HCT116 (cell line): ENCODE measurements at regions not wholly inside any gene's neighbourhood (a gene's known extent, or its start where the extent isn't known, plus 50 kb on each side); places are given as distances from the start of the nearest gene placed in this dataset.

Experiments
- ATAC-seq: fragments of 200-7000 bp; cut with Tn5 transposase; 2 replicates; pipeline ENCODE4 v1.9.1; 2020; ENCODE audit warnings: mild to moderate bottlenecking, moderate library complexity
- BruUV-seq: library from RNA; stranded (reverse); fragments of 400-500 nt; replicated peaks from 2 replicates; lab custom pipeline; 2021; lab: Mats Ljungman, UMichigan
- CTCF ChIA-PET: fragments of 300-600 bp; sonication (Branson Sonifier 250); formaldehyde crosslinking; loops from one replicate; lab custom pipeline; 2021; ENCODE audit warnings: antibody characterized with exemption; lab: Charles Lee
- POLR2A ChIA-PET: fragments of 300-600, 350-600 bp; sonication (Branson Sonifier 250); formaldehyde crosslinking; loops from one replicate; lab custom pipeline; 2021; ENCODE audit warnings: antibody characterized with exemption; lab: Charles Lee
- RAD21 ChIA-PET, 2 experiments: fragments of 300-600 bp; sonication (Branson Sonifier 250); formaldehyde crosslinking; loops; one replicate each; lab custom pipeline; 2023; ENCODE audit warnings: low total read pairs in 2 of 2; ENCODE audit not compliant: uncharacterized antibody in 2 of 2, unreplicated experiment in 2 of 2, low non-redundant PET in 1 of 2; lab: Charles Lee
- DNase-seq: peaks from one replicate; pipeline ENCODE4 v3.0.0-alpha.2; 2010; ENCODE audit warnings: low read depth, low spot score
- H2AFZ ChIP-seq: fragments of 200-600 bp; shearing (Covaris generic), sonication (generic); 2 replicates; pipeline ENCODE4 v1.6.1; 2017; ENCODE audit warnings: low read depth, mixed run types, mixed read lengths, antibody characterized with exemption, low read length; ENCODE audit not compliant: poor library complexity, severe bottlenecking
- H3K27ac ChIP-seq: 2 replicates; pipeline ENCODE4 v1.5.1; 2012; ENCODE audit warnings: low read depth, low read length
- H3K27me3 ChIP-seq: fragments of 200-600 bp; sonication (generic); 2 replicates; pipeline ENCODE4 v1.6.1; 2016; ENCODE audit warnings: mixed run types, low read length, mixed read lengths; ENCODE audit not compliant: insufficient read depth
- H3K36me3 ChIP-seq, 2 experiments: fragments of 200-500 bp in 1 of 2; fragments of 200-600 bp in 1 of 2; sonication (Bioruptor generic) in 1 of 2; sonication (generic) in 1 of 2; 2 replicates each; pipeline versions ENCODE4 v1.5.1 to v1.6.1; 2014 to 2016; ENCODE audit warnings: low read length in 2 of 2, inconsistent platforms in 1 of 2, mixed read lengths in 1 of 2, mixed run types in 1 of 2; ENCODE audit not compliant: insufficient read depth in 2 of 2, control insufficient read depth in 1 of 2
- H3K4me1 ChIP-seq, 2 experiments: fragments of 200-600 bp in 1 of 2; sonication (generic) in 1 of 2; 2 replicates each; pipeline versions ENCODE4 v1.5.1 to v1.6.1; 2012 to 2017; ENCODE audit warnings: low read length in 2 of 2, inconsistent platforms in 1 of 2, mild to moderate bottlenecking in 1 of 2, mixed read lengths in 1 of 2, mixed run types in 1 of 2, moderate library complexity in 1 of 2; ENCODE audit not compliant: insufficient read depth in 2 of 2, control insufficient read depth in 1 of 2
- H3K4me2 ChIP-seq: fragments of 200-600 bp; sonication (generic); 2 replicates; pipeline ENCODE4 v1.6.1; 2017; ENCODE audit warnings: mixed run types, low read length, mixed read lengths
- H3K4me3 ChIP-seq, 2 experiments: fragments of 200-600 bp in 1 of 2; sonication (generic) in 1 of 2; replicated peaks in 1 of 2; 2 replicates each; pipeline ENCODE4 v1.5.1; 2011 to 2016; ENCODE audit warnings: low read length in 2 of 2, control low read depth in 1 of 2, low read depth in 1 of 2, mild to moderate bottlenecking in 1 of 2, mixed read lengths in 1 of 2, mixed run types in 1 of 2
- H3K79me2 ChIP-seq: fragments of 200-600 bp; sonication (generic); 2 replicates; pipeline ENCODE4 v1.6.1; 2017; ENCODE audit warnings: mild to moderate bottlenecking, mixed run types, low read length, moderate library complexity, mixed read lengths; ENCODE audit not compliant: insufficient read depth
- H3K9ac ChIP-seq: fragments of 200-600 bp; sonication (generic); 2 replicates; pipeline ENCODE4 v1.6.1; 2016; ENCODE audit warnings: low read length, mixed read lengths
- H3K9me2 ChIP-seq: fragments of 200-600 bp; sonication (generic), shearing (Covaris generic); 2 replicates; pipeline ENCODE4 v1.6.1; 2017; ENCODE audit warnings: mixed run types, mild to moderate bottlenecking, moderate library complexity; ENCODE audit not compliant: insufficient read depth
- H3K9me3 ChIP-seq, 2 experiments: fragments of 200-500 bp in 1 of 2; fragments of 200-600 bp in 1 of 2; sonication (Bioruptor generic) in 1 of 2; sonication (generic) in 1 of 2; 2 replicates each; pipeline ENCODE4 v1.6.1; 2014 to 2017; ENCODE audit warnings: low read length in 2 of 2, mixed read lengths in 2 of 2, inconsistent platforms in 1 of 2, low read depth in 1 of 2, mild to moderate bottlenecking in 1 of 2, mixed run types in 1 of 2, moderate library complexity in 1 of 2; ENCODE audit not compliant: control insufficient read depth in 1 of 2, insufficient read depth in 1 of 2
- H4K20me1 ChIP-seq: fragments of 200-600 bp; sonication (generic), shearing (Covaris generic); 2 replicates; pipeline ENCODE4 v1.6.1; 2017; ENCODE audit warnings: mixed run types, mild to moderate bottlenecking, moderate library complexity; ENCODE audit not compliant: insufficient read depth
- CBX3 ChIP-seq: IDR thresholded peaks from 2 replicates; pipeline ENCODE4 v1.6.1; 2012; ENCODE audit warnings: low read depth
- CEBPB ChIP-seq: IDR thresholded peaks from 2 replicates; pipeline ENCODE4 v1.6.1; 2012; ENCODE audit warnings: low read depth
- ELF1 ChIP-seq: IDR thresholded peaks from 2 replicates; pipeline ENCODE4 v1.6.1; 2012; ENCODE audit warnings: low read depth, borderline replicate concordance
- EZH2phosphoT487 ChIP-seq: fragments of 200-600 bp; IDR thresholded peaks from 2 replicates; pipeline ENCODE4 v1.6.1; 2018; ENCODE audit warnings: antibody characterized with exemption, borderline replicate concordance
- FOSL1 ChIP-seq: IDR thresholded peaks from 2 replicates; pipeline ENCODE4 v1.6.1; 2012; ENCODE audit warnings: low read depth
- POLR2A ChIP-seq: IDR thresholded peaks from 2 replicates; pipeline ENCODE4 v1.7.0; 2011; ENCODE audit warnings: borderline replicate concordance; ENCODE audit not compliant: insufficient read depth, insufficient read length; ENCODE audit errors: extremely low read depth
- POLR2AphosphoS5 ChIP-seq: IDR thresholded peaks from 2 replicates; pipeline ENCODE4 v1.6.1; 2011; ENCODE audit warnings: mild to moderate bottlenecking, low read depth, low read length, moderate library complexity
- RAD21 ChIP-seq: IDR thresholded peaks from 2 replicates; pipeline ENCODE4 v1.6.1; 2012; ENCODE audit warnings: low read depth, mild to moderate bottlenecking
- SIN3A ChIP-seq: IDR thresholded peaks from 2 replicates; pipeline ENCODE4 v1.6.1; 2012; ENCODE audit warnings: low read depth
- SP1 ChIP-seq: IDR thresholded peaks from 2 replicates; pipeline ENCODE4 v1.6.1; 2012; ENCODE audit warnings: low read depth
- YY1 ChIP-seq: IDR thresholded peaks from 2 replicates; pipeline ENCODE4 v1.6.1; 2011; ENCODE audit warnings: low read length, low read depth, moderate library complexity, mild to moderate bottlenecking; ENCODE audit not compliant: insufficient replicate concordance; ENCODE audit errors: extremely low read depth
- ZFX ChIP-seq: fragments of 450-650 bp; IDR thresholded peaks from 2 replicates; pipeline ENCODE4 v1.6.1; 2017
- ZNF274 ChIP-seq: fragments of 200-500 bp; sonication (Bioruptor generic); IDR thresholded peaks from 2 replicates; pipeline ENCODE4 v1.6.1; 2014; ENCODE audit warnings: mild to moderate bottlenecking, low read depth, low read length, inconsistent platforms
- intact Hi-C: fragments of 100-400 bp; cut with micrococcal nuclease; formaldehyde crosslinking; loops from 2 replicates; pipeline ENCODE4 v1.10.0; 2022
- TF ChIP-seq, protein P1 (sequence below): IDR thresholded peaks from 2 replicates; pipeline ENCODE4 v1.6.1; 2012; ENCODE audit warnings: low read depth
- TF ChIP-seq, protein P2 (sequence below): IDR thresholded peaks from 2 replicates; pipeline ENCODE4 v1.6.1; 2012
- TF ChIP-seq, protein P3 (sequence below): IDR thresholded peaks from 2 replicates; pipeline ENCODE4 v1.6.1; 2012
- TF ChIP-seq, protein P4 (sequence below), 3 experiments: fragments of 200-600 bp in 1 of 3; sonication (generic) in 1 of 3; IDR thresholded peaks in 2 of 3; conservative IDR thresholded peaks in 1 of 3; 2 replicates each; pipeline ENCODE4 v1.5.1; 2012 to 2017; ENCODE audit warnings: low read depth in 2 of 3, low read length in 2 of 3, antibody characterized with exemption in 1 of 3, borderline replicate concordance in 1 of 3, control low read depth in 1 of 3, mild to moderate bottlenecking in 1 of 3, mixed read lengths in 1 of 3, mixed run types in 1 of 3, moderate library complexity in 1 of 3; ENCODE audit not compliant: insufficient read depth in 1 of 3

DNA sequence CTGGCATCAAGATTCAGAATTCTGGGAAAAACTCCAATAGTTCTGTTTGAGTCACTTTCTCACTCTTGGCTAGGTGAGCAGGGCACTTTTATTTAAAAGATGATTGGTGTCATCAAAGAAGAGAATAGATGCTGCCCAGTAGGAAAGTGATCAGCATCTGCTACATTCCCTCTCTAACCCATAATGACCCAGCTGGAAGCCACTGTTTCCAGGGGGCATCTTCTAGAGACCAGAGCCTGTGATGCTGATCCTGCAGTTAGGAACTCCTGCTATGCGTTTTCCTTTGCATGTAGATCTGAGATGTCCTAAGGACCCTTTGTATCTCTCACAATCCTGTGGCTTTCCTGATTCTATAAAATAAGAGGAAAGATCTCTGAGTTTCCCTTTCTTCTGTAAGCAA, 79.9 kb upstream of the TMTC1 start (continued):
- TF ChIP-seq ZFX: no peak
- TF ChIP-seq, protein P1, sequence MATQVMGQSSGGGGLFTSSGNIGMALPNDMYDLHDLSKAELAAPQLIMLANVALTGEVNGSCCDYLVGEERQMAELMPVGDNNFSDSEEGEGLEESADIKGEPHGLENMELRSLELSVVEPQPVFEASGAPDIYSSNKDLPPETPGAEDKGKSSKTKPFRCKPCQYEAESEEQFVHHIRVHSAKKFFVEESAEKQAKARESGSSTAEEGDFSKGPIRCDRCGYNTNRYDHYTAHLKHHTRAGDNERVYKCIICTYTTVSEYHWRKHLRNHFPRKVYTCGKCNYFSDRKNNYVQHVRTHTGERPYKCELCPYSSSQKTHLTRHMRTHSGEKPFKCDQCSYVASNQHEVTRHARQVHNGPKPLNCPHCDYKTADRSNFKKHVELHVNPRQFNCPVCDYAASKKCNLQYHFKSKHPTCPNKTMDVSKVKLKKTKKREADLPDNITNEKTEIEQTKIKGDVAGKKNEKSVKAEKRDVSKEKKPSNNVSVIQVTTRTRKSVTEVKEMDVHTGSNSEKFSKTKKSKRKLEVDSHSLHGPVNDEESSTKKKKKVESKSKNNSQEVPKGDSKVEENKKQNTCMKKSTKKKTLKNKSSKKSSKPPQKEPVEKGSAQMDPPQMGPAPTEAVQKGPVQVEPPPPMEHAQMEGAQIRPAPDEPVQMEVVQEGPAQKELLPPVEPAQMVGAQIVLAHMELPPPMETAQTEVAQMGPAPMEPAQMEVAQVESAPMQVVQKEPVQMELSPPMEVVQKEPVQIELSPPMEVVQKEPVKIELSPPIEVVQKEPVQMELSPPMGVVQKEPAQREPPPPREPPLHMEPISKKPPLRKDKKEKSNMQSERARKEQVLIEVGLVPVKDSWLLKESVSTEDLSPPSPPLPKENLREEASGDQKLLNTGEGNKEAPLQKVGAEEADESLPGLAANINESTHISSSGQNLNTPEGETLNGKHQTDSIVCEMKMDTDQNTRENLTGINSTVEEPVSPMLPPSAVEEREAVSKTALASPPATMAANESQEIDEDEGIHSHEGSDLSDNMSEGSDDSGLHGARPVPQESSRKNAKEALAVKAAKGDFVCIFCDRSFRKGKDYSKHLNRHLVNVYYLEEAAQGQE: no peak
- TF ChIP-seq POLR2A: no peak
- TF ChIP-seq CEBPB: no peak
- no peak for TF ChIP-seq FOSL1
- TF ChIP-seq, protein P2, sequence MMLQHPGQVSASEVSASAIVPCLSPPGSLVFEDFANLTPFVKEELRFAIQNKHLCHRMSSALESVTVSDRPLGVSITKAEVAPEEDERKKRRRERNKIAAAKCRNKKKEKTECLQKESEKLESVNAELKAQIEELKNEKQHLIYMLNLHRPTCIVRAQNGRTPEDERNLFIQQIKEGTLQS: no peak

DNA sequence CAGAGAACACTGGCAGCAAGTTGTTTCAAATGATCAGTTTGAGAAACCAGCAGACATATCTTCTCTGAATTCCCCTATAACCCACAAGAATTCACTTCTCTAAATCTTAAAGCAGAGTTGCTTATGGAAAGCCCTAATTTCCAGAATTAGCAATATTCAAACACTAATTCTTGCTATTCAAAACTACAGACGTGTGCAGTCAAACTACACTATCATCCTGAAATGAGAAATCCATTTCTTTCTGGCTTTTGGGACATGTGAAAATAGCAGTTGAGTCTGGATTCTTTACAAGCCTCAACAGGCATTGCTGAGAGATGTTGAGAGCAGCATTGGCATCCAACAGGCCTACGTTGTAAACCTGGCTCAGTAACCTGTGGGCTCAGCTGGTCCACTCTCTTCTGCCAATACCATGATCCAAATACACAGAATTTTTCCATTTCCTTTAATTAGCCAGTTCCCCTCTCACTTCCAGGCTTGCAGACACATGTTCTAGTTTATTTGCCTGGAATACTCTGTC, 74.6 kb upstream of the TMTC1 start:
- H3K27ac ChIP-seq: no peak overlapping the region
- H3K9ac ChIP-seq: no peak overlapping the region
- no peaks in the 10 kb centered on the region for H4K20me1 ChIP-seq
- no peaks in the 10 kb centered on the region; the same call in 1 of the 2 replicates for H3K27me3 ChIP-seq
- intact Hi-C loops: no loop called here
- no TSS peak for BruUV-seq
- no peaks in the 10 kb centered on the region for H3K79me2 ChIP-seq
- no peak for ATAC-seq
- H3K9me3 ChIP-seq: no peaks in the 10 kb centered on the region; a peak in 1 of 4 replicates
- no peak overlapping the region for H3K4me3 ChIP-seq
- POLR2A ChIA-PET: no interaction called here
- no peaks in the 10 kb centered on the region for H3K9me2 ChIP-seq
- H3K4me1 ChIP-seq: no peaks in the 10 kb centered on the region
- no peak for DNase-seq
- RAD21 ChIA-PET: no interaction called here
- no peak overlapping the region for H3K4me2 ChIP-seq
- CTCF ChIA-PET: no interaction called here
- no peaks in the 10 kb centered on the region; a peak in 1 of 4 replicates for H3K36me3 ChIP-seq
- no peak overlapping the region for H2AFZ ChIP-seq
- TF ChIP-seq FOSL1: no peak
- no peak for TF ChIP-seq SP1
- no peak for TF ChIP-seq ZNF274
- no peak for TF ChIP-seq POLR2AphosphoS5
- TF ChIP-seq, protein P1: no peak
- TF ChIP-seq RAD21: no peak
- no peak for TF ChIP-seq SIN3A
- TF ChIP-seq YY1: no peak
- no peak for TF ChIP-seq CBX3
- TF ChIP-seq, protein P3, sequence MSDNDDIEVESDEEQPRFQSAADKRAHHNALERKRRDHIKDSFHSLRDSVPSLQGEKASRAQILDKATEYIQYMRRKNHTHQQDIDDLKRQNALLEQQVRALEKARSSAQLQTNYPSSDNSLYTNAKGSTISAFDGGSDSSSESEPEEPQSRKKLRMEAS: no peak
- no peak for TF ChIP-seq EZH2phosphoT487
- no peak for TF ChIP-seq ELF1
- TF ChIP-seq, protein P4, sequence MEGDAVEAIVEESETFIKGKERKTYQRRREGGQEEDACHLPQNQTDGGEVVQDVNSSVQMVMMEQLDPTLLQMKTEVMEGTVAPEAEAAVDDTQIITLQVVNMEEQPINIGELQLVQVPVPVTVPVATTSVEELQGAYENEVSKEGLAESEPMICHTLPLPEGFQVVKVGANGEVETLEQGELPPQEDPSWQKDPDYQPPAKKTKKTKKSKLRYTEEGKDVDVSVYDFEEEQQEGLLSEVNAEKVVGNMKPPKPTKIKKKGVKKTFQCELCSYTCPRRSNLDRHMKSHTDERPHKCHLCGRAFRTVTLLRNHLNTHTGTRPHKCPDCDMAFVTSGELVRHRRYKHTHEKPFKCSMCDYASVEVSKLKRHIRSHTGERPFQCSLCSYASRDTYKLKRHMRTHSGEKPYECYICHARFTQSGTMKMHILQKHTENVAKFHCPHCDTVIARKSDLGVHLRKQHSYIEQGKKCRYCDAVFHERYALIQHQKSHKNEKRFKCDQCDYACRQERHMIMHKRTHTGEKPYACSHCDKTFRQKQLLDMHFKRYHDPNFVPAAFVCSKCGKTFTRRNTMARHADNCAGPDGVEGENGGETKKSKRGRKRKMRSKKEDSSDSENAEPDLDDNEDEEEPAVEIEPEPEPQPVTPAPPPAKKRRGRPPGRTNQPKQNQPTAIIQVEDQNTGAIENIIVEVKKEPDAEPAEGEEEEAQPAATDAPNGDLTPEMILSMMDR (IDR thresholded peaks at IDR 0.05 in 2 of 3, conservative IDR thresholded peaks at IDR 0.05 in 1 of 3; ENCODE audit: borderline replicate concordance in 1 of 3, insufficient read depth in 1 of 3, low read depth in 2 of 3, low read length in 2 of 3): no peak
